ENCODE measurements at regions not wholly inside any gene's neighbourhood (a gene's known extent, or its start where the extent isn't known, plus 50 kb on each side); places are given as distances from the start of the nearest gene placed in this dataset.

- TF ChIP-seq CTCF (IDR thresholded peaks at IDR 0.05; ENCODE audit: low read depth, low read length) (no peak), POLR2A (IDR thresholded peaks at IDR 0.05; ENCODE audit: extremely low read depth, insufficient read length) (no peak), MAX (IDR thresholded peaks at IDR 0.05; ENCODE audit: low read depth, low read length) (no peak), MYC (IDR thresholded peaks at IDR 0.05; ENCODE audit: low read depth, low read length) (no peak)
These were observed 52.7 kb upstream of the ODC1 start for GRCh38 chr2:10500601-10501361.
